ENCODE measurements at regions not wholly inside any gene's neighbourhood (a gene's known extent, or its start where the extent isn't known, plus 50 kb on each side); places are given as distances from the start of the nearest gene placed in this dataset.

DNA sequence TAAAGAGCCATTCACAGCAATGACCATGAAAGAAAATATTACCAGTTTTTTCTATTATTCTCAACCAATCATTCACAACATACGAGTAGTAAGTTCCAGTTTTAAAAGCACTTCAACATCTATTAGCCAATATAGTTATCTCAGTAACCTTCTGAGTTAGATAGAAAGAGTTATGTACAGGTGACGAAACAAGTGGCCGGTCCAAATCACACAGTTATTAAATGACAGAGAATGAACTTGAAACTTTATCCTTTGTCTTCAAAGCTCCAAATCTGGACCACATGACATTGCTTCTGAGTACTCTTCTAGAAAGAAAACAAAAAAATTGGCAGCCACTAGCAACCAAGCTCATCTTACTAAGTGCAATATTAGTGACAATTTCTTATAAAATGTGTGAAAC, 393.8 kb downstream of the OMA1 start:
- peaks cover 5% of the 10 kb centered on the region for H3K9me3 Mint-ChIP-seq
- H3K27ac Mint-ChIP-seq: no peak overlapping the region
- TF ChIP-seq, protein P1, sequence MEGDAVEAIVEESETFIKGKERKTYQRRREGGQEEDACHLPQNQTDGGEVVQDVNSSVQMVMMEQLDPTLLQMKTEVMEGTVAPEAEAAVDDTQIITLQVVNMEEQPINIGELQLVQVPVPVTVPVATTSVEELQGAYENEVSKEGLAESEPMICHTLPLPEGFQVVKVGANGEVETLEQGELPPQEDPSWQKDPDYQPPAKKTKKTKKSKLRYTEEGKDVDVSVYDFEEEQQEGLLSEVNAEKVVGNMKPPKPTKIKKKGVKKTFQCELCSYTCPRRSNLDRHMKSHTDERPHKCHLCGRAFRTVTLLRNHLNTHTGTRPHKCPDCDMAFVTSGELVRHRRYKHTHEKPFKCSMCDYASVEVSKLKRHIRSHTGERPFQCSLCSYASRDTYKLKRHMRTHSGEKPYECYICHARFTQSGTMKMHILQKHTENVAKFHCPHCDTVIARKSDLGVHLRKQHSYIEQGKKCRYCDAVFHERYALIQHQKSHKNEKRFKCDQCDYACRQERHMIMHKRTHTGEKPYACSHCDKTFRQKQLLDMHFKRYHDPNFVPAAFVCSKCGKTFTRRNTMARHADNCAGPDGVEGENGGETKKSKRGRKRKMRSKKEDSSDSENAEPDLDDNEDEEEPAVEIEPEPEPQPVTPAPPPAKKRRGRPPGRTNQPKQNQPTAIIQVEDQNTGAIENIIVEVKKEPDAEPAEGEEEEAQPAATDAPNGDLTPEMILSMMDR (conservative IDR thresholded peaks at IDR 0.05): no peak
- peaks cover 11% of the 10 kb centered on the region for H3K27me3 Mint-ChIP-seq
- no peak for DNase-seq (ENCODE audit: extremely low spot score, unreplicated experiment)
- H3K36me3 Mint-ChIP-seq: peaks cover 3% of the 10 kb centered on the region
- H3K4me3 Mint-ChIP-seq: no peak overlapping the region
- H3K4me1 Mint-ChIP-seq (ENCODE audit: unreplicated experiment): no peaks in the 10 kb centered on the region

DNA sequence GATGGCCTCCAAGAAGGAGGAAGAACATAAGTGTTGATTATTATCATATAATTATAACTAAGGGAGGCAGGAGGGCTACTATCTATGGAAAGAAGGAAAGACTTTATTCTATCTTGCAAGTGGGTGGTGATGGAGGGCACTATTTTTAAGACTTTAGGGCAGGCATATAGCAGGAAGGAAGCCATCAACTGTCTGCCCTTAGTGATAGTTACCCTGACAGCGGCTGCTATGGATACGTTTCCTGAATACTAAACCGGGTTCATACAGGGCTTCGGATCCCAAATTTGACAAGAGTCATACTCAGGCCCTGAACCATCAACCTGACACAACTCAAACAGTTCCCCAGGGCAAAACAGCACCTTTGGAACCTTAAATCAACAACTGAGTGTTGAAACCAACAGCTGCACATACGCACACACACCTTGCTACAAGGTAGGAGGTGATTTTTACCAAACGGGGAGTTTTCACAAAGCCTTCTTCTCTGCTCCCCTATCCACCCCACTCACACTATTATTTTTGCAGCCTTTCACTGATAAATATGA, 397.2 kb downstream of the OMA1 start:
- peaks cover 15% of the 10 kb centered on the region for H3K27me3 Mint-ChIP-seq
- peaks cover 3% of the 10 kb centered on the region for H3K36me3 Mint-ChIP-seq
- no peak for DNase-seq (ENCODE audit: extremely low spot score, unreplicated experiment)
- peaks cover 5% of the 10 kb centered on the region for H3K9me3 Mint-ChIP-seq
- TF ChIP-seq, protein P1 (conservative IDR thresholded peaks at IDR 0.05): no peak
- peaks cover 5% of the 10 kb centered on the region for H3K4me1 Mint-ChIP-seq (ENCODE audit: unreplicated experiment)
- H3K4me3 Mint-ChIP-seq: no peak overlapping the region
- H3K27ac Mint-ChIP-seq: no peak overlapping the region

DNA sequence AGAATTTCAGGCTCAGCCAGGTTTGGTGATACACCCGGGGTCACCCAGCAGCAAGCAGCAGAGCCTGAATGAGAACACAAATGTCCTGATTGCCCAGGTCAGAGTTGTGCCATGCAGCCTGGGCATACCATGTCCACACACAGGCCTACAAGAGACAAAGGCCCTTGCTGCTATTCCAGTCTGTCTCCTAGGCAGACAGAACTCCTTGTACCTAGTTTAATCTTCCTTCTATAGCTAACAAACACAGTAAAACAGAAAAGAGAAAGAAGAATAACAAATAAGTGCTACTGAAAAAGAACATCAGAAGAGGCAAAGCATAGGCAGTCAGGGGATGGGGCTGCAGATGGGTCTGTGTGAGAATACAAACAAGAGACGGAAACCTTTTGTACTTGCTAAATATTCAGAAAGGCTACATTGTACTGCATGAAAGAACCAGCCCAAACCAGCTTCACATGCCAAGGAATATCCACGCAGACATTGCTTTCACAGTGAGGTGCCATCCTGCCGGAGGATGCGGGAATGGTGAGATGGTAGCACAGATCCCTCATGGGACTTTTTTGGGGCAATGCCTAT, 401.7 kb downstream of the OMA1 start:
- Mint-ChIP-seq H3K27me3 (peaks cover 32% of the 10 kb centered on the region), H3K27ac (no peak overlapping the region), H3K4me3 (no peak overlapping the region), H3K9me3 (peaks cover 17% of the 10 kb centered on the region), H3K36me3 (peaks cover 3% of the 10 kb centered on the region), H3K4me1 (ENCODE audit: unreplicated experiment) (peaks cover 11% of the 10 kb centered on the region)
- TF ChIP-seq, protein P1 (conservative IDR thresholded peaks at IDR 0.05): no peak
- no peak for DNase-seq (ENCODE audit: extremely low spot score, unreplicated experiment)

DNA sequence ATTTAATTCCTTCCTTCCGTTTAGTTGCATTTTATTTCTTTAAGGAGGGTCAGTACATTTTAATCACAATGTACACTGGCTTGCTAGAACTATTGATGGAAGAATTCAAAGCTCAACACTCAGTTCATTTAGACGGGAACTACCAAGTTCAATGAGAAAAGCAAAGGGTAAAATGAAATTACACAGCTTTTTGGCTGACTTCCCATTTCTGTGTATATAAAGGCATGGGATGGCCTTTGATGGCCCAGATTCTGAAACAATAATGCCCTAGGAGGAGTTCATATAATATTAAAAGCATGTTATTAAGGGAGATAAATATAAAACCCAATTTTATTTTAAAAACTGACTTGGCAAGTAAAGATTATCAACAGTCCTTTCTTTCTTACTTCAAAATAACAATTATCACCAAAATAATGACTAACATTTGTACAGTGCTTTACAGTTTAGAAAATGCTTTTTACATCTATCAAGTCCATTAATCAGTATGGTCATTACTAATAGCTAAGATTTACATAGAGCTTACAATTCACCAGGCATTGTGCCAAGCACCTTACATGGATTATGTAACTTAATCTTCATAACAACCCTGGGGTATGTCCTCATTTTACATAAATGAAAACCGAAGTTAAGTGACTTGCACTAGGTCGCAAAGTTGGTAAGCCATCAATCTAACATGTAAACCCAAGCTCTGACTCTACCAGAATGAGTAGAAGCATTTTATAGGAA, 402.4 kb downstream of the OMA1 start:
- peaks cover 3% of the 10 kb centered on the region for H3K36me3 Mint-ChIP-seq
- TF ChIP-seq, protein P1 (conservative IDR thresholded peaks at IDR 0.05): no peak
- DNase-seq (ENCODE audit: extremely low spot score, unreplicated experiment): no peak
- no peak overlapping the region for H3K27ac Mint-ChIP-seq
- peaks cover 19% of the 10 kb centered on the region for H3K9me3 Mint-ChIP-seq
- H3K4me1 Mint-ChIP-seq (ENCODE audit: unreplicated experiment): peaks cover 11% of the 10 kb centered on the region
- H3K4me3 Mint-ChIP-seq: no peak overlapping the region
- peaks cover 34% of the 10 kb centered on the region for H3K27me3 Mint-ChIP-seq

DNA sequence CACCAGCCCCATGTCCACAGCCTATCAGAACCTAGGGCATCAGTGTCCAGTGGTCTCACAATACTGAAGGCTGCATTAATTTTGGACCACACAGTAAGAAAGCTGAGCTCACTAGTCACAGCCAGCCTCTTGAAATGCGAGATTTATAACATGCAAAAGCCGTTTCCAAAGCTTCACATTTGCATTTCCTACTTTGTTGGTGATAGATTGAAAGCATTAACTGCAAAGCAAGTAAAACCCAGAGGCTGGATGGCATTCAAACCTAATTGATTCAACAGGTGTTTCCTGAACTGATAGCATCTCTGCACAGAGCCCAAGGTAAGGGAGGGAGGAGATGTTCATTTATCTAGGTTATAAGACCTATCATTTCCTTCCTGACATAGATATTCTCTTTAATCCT, 410.1 kb downstream of the OMA1 start:
- TF ChIP-seq, protein P1 (conservative IDR thresholded peaks at IDR 0.05): no peak
- Mint-ChIP-seq H3K27me3 (peaks cover 47% of the 10 kb centered on the region), H3K27ac (no peak overlapping the region), H3K36me3 (no peaks in the 10 kb centered on the region), H3K4me1 (ENCODE audit: unreplicated experiment) (no peaks in the 10 kb centered on the region), H3K4me3 (no peak overlapping the region), H3K9me3 (peaks cover 25% of the 10 kb centered on the region)
- DNase-seq (ENCODE audit: extremely low spot score, unreplicated experiment): no peak
